ENCODE measurements at regions not wholly inside any gene's neighbourhood (a gene's known extent, or its start where the extent isn't known, plus 50 kb on each side); places are given as distances from the start of the nearest gene placed in this dataset.

DNA sequence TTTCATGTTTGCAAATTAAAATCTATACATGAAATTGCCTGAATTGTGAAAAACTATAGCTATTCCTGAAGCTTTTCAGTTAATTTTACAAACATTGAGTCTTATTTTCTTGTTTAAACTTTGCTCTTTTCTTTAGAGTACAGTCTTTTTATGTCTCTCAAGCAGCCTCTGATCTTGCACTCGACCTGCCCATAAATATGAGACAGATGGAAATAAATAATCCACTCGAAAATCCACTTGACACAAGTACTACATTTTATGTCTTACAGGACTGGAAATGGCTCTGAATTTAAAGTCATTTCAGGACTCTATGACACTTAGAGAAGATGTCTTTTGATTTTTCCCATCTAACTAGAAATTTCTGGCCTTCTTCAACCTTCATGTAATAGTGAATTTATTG is 283.8 kb downstream of the USP25 start:
- Histone ChIP-seq H3K27ac (no peak overlapping the region), H3K4me3 (ENCODE audit: low read depth, low read length) (no peak overlapping the region), H3K27me3 (ENCODE audit: insufficient read depth, low read depth, severe bottlenecking) (no peaks in the 10 kb centered on the region), H3K9me3 (ENCODE audit: severe bottlenecking) (no peaks in the 10 kb centered on the region), H3K36me3 (no peaks in the 10 kb centered on the region)
- no peak for DNase-seq
- TF ChIP-seq, protein P1, sequence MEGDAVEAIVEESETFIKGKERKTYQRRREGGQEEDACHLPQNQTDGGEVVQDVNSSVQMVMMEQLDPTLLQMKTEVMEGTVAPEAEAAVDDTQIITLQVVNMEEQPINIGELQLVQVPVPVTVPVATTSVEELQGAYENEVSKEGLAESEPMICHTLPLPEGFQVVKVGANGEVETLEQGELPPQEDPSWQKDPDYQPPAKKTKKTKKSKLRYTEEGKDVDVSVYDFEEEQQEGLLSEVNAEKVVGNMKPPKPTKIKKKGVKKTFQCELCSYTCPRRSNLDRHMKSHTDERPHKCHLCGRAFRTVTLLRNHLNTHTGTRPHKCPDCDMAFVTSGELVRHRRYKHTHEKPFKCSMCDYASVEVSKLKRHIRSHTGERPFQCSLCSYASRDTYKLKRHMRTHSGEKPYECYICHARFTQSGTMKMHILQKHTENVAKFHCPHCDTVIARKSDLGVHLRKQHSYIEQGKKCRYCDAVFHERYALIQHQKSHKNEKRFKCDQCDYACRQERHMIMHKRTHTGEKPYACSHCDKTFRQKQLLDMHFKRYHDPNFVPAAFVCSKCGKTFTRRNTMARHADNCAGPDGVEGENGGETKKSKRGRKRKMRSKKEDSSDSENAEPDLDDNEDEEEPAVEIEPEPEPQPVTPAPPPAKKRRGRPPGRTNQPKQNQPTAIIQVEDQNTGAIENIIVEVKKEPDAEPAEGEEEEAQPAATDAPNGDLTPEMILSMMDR (IDR thresholded peaks at IDR 0.05; ENCODE audit: low read depth, low read length), result no peak

DNA sequence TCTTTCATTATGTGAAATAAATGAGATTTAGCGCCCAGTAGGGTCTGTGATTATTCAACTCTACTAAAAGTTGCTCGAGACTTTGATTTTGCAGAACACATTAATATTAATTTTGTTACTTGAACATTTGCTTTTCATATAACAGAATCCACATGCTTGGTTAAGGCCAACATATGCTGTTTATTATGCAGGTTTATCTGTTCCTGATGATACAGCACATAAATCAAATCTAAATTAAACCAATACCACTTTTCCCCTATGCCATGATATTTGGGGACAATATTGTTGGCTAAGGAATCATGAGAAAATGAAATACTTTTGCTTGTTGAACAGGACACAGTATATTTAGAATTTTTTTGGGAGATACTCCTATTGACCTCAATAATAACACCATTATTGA is 291.1 kb downstream of the USP25 start:
- Histone ChIP-seq H3K27ac (no peak overlapping the region), H3K27me3 (ENCODE audit: insufficient read depth, low read depth, severe bottlenecking) (no peaks in the 10 kb centered on the region), H3K9me3 (ENCODE audit: severe bottlenecking) (no peaks in the 10 kb centered on the region), H3K36me3 (no peaks in the 10 kb centered on the region), H3K4me3 (ENCODE audit: low read depth, low read length) (no peak overlapping the region)
- DNase-seq, result no peak
- TF ChIP-seq, protein P1 (IDR thresholded peaks at IDR 0.05; ENCODE audit: low read depth, low read length), result no peak

DNA sequence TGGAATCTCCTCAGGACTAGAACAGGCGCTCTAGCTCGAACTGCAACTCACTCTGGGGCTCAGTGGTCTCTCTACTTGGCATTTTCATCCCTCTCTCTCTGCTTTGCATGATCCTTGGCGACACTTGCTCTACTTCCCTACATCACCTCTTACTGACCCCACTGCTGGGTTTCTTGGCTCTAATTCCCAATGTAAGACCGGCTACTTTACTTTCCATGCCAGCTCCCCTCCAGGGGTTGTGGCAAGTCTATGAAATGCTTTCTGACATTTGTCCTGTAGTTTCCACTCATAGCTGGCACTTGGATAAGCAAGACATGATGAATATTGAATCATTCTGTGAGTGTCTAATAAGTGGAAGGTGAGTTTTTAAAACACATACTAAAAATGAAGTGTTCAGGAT is 292.3 kb downstream of the USP25 start:
- no peaks in the 10 kb centered on the region for H3K36me3 ChIP-seq
- H3K27ac ChIP-seq, result no peak overlapping the region
- H3K9me3 ChIP-seq (ENCODE audit: severe bottlenecking), result no peaks in the 10 kb centered on the region
- H3K27me3 ChIP-seq (ENCODE audit: insufficient read depth, low read depth, severe bottlenecking), result no peaks in the 10 kb centered on the region
- H3K4me3 ChIP-seq (ENCODE audit: low read depth, low read length), result no peak overlapping the region
- no peak for DNase-seq
- TF ChIP-seq, protein P1 (IDR thresholded peaks at IDR 0.05; ENCODE audit: low read depth, low read length), result no peak

DNA sequence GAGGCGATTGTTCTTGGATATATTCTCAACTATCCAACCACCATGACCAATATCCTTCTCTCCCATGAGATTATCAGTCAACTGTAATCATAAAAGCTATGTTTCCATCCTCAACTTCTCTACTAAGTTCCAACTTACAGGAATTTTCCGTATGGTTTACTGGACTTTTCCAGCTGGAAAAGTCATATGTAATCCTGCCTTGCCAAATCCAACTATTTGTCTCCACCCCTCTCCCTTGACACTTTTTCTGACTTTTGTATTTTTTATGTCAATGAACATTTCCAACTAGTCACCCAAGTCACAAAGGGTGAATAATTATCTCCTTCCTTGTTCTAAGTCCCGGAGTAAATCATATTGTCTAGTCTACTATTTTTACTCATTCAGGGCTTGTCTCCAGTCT is 293.1 kb downstream of the USP25 start:
- H3K36me3 ChIP-seq, result no peaks in the 10 kb centered on the region
- H3K27me3 ChIP-seq (ENCODE audit: insufficient read depth, low read depth, severe bottlenecking), result no peaks in the 10 kb centered on the region
- H3K4me3 ChIP-seq (ENCODE audit: low read depth, low read length), result no peak overlapping the region
- TF ChIP-seq, protein P1 (IDR thresholded peaks at IDR 0.05; ENCODE audit: low read depth, low read length), result no peak
- H3K9me3 ChIP-seq (ENCODE audit: severe bottlenecking), result no peaks in the 10 kb centered on the region
- DNase-seq, result no peak
- no peak overlapping the region for H3K27ac ChIP-seq

DNA sequence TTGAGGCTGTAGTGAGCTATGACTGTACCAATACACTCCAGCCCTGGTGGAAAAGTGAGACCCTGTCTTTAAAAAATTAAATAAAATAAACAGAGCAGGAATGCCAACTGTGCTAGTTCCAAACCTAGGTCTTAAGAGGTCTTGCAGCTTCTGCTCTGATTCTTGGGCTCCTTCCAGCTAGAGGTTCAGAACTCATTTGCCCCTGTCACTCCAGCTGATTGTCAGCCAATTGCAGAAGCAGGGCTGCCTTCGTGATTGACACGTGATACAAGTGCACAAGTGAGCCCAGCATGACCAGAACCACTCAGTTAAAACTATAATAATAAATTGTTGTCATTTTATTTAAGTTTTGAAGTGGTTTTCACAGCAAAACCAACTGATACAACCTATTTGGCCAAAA is 298.4 kb downstream of the USP25 start:
- Histone ChIP-seq H3K36me3 (no peaks in the 10 kb centered on the region), H3K27me3 (ENCODE audit: insufficient read depth, low read depth, severe bottlenecking) (no peaks in the 10 kb centered on the region), H3K27ac (no peak overlapping the region), H3K4me3 (ENCODE audit: low read depth, low read length) (no peak overlapping the region), H3K9me3 (ENCODE audit: severe bottlenecking) (no peaks in the 10 kb centered on the region)
- TF ChIP-seq, protein P1 (IDR thresholded peaks at IDR 0.05; ENCODE audit: low read depth, low read length), result no peak
- DNase-seq, result no peak

DNA sequence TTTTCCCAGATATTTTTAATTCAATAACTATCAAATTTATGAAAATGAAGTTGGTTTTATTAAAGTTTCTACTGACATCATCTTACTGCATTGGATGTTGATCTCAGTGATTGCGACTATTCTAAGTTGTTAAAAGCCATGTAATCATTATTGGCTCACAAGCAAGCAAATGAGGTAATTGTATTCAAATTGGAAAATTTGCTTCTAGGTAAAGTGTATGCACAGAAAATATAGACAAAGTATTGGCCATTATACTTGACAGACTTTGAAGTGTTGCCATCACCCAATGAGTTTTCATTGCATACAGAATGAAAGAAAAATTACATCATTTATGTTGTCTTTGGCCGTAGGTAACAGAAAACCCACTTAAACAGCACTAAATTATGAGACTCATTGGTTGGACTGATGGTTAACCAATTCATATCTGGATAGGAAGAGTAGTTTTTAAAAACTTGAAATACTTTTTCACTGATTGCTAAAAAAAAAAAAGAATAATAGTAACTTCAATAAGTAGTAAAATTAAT is 299.2 kb downstream of the USP25 start:
- no peak overlapping the region for H3K4me3 ChIP-seq (ENCODE audit: low read depth, low read length)
- H3K27me3 ChIP-seq (ENCODE audit: insufficient read depth, low read depth, severe bottlenecking), result no peaks in the 10 kb centered on the region
- no peak overlapping the region for H3K27ac ChIP-seq
- no peaks in the 10 kb centered on the region for H3K9me3 ChIP-seq (ENCODE audit: severe bottlenecking)
- no peaks in the 10 kb centered on the region for H3K36me3 ChIP-seq
- TF ChIP-seq, protein P1 (IDR thresholded peaks at IDR 0.05; ENCODE audit: low read depth, low read length), result no peak
- no peak for DNase-seq
